T1000 (cell line): ENCODE measurements at regions not wholly inside any gene's neighbourhood (a gene's known extent, or its start where the extent isn't known, plus 50 kb on each side); places are given as distances from the start of the nearest gene placed in this dataset.
"Not testable (repeated sequence)": the region's sequence is repeated elsewhere in the genome, so short reads cannot be mapped to it uniquely, and the experiment has no call there.

Experiments used
- DNase-seq: peaks from one replicate; lab custom pipeline; 2025; ENCODE audit warnings: mixed read lengths; lab: John Stamatoyannopoulos, UW

GRCh38 chr4:186814535-186815070, 90.9 kb upstream of the FAT1 start:
- DNase-seq, result no peak

- DNase-seq, result no peak
Measured at GRCh38 chr4:186819342-186820086, 95.9 kb upstream of the FAT1 start.

GRCh38 chr4:186820391-186820891, 96.8 kb upstream of the FAT1 start:
- DNase-seq, result no peak

GRCh38 chr4:186823989-186824388, 100.3 kb upstream of the FAT1 start:
- no peak for DNase-seq

- DNase-seq, result no peak
Measured at GRCh38 chr4:186825069-186825468, 101.4 kb upstream of the FAT1 start.

GRCh38 chr4:186826006-186826405, 102.3 kb upstream of the FAT1 start:
- DNase-seq, result no peak

GRCh38 chr4:186826846-186827533, 103.3 kb upstream of the FAT1 start:
- DNase-seq, result no peak

- no peak for DNase-seq
Measured at GRCh38 chr4:186827534-186827897, 103.9 kb upstream of the FAT1 start.

GRCh38 chr4:186829097-186829496, 105.4 kb upstream of the FAT1 start:
- no peak for DNase-seq

- no peak for DNase-seq
Measured at GRCh38 chr4:186829740-186830449, 106.2 kb upstream of the FAT1 start.

GRCh38 chr4:186831574-186831973, 107.9 kb upstream of the FAT1 start:
- no peak for DNase-seq

- DNase-seq, result no peak
Measured at GRCh38 chr4:186832906-186833305, 109.2 kb upstream of the FAT1 start.

- DNase-seq, result not testable (repeated sequence)
Measured at GRCh38 chr4:186837463-186837862, 113.8 kb upstream of the FAT1 start.

- no peak for DNase-seq
Measured at GRCh38 chr4:186838295-186838694, 114.6 kb upstream of the FAT1 start.

- no peak for DNase-seq
Measured at GRCh38 chr4:186839122-186840037, 115.7 kb upstream of the FAT1 start.

GRCh38 chr4:186840222-186840701, 116.6 kb upstream of the FAT1 start:
- no peak for DNase-seq

- DNase-seq, result no peak
Measured at GRCh38 chr4:186840771-186841301, 117.2 kb upstream of the FAT1 start.

- no peak for DNase-seq
Measured at GRCh38 chr4:186844059-186844681, 120.5 kb upstream of the FAT1 start.

- DNase-seq, result no peak
Measured at GRCh38 chr4:186845137-186845842, 121.6 kb upstream of the FAT1 start.

- no peak for DNase-seq
Measured at GRCh38 chr4:186846426-186846825, 122.8 kb upstream of the FAT1 start.
